Uterus (tissue), 3 donors: ENCODE measurements at regions not wholly inside any gene's neighbourhood (a gene's known extent, or its start where the extent isn't known, plus 50 kb on each side); places are given as distances from the start of the nearest gene placed in this dataset.

Experiments
- DNase-seq, 2 donors: peaks; one replicate each; pipeline ENCODE4 v3.0.0-alpha.2; 2019 to 2020
- H3K27ac ChIP-seq, 2 donors: fragments of 200-600 bp; sonication (generic); 1 replicate in 1 of 2; 2 replicates in 1 of 2; pipeline ENCODE4 v1.5.1; 2016 to 2018
- H3K27me3 ChIP-seq, 2 donors: fragments of 200-600 bp; sonication (generic); one replicate each; pipeline ENCODE4 v1.5.1; 2018 to 2019; ENCODE audit warnings: control low read depth in 1 of 2
- H3K36me3 ChIP-seq, 2 donors: fragments of 200-600 bp; sonication (generic); one replicate each; pipeline ENCODE4 v1.5.1; 2019; ENCODE audit warnings: control low read depth in 1 of 2
- H3K4me1 ChIP-seq, 2 donors: fragments of 200-600 bp; sonication (generic); one replicate each; pipeline ENCODE4 v1.5.1; 2018 to 2019; ENCODE audit warnings: control low read depth in 1 of 2
- H3K4me3 ChIP-seq, 2 donors: fragments of 200-600 bp; sonication (generic); 1 replicate in 1 of 2; 2 replicates in 1 of 2; pipeline ENCODE4 v1.5.1; 2018 to 2019; ENCODE audit warnings: mild to moderate bottlenecking in 1 of 2
- H3K9me3 ChIP-seq, 2 donors: fragments of 200-600 bp; sonication (generic); one replicate each; pipeline ENCODE4 v1.5.1; 2019; ENCODE audit warnings: control low read depth in 1 of 2
- CTCF ChIP-seq, 4 experiments: fragments of 200-600 bp in 2 of 4; fragments of 450-650 bp in 2 of 4; sonication (generic) in 2 of 4; IDR thresholded peaks; one replicate each; pipeline ENCODE4 v1.5.1; 2016 to 2019; ENCODE audit warnings: antibody characterized with exemption in 4 of 4, mild to moderate bottlenecking in 2 of 4, moderate library complexity in 1 of 4
- POLR2A ChIP-seq, 2 donors: fragments of 450-650 bp; IDR thresholded peaks; one replicate each; pipeline ENCODE4 v1.6.1; 2016; ENCODE audit warnings: antibody characterized with exemption in 2 of 2, mild to moderate bottlenecking in 1 of 2, moderate library complexity in 1 of 2
- intact Hi-C: fragments of 100-400 bp; cut with DNase I; formaldehyde crosslinking; loops from one replicate; pipeline ENCODE4 v1.15.1; 2023; ENCODE audit warnings: low total_unique reads
- donor health status: DM: yes; HTN: yes; CAD: no.

- H3K36me3 ChIP-seq: no peaks in the 10 kb centered on the region
- no peak overlapping the region for H3K4me3 ChIP-seq
- DNase-seq: no peak
- no peaks in the 10 kb centered on the region for H3K9me3 ChIP-seq
- H3K27ac ChIP-seq: no peak overlapping the region
- H3K4me1 ChIP-seq: no peaks in the 10 kb centered on the region
- intact Hi-C loops: no loop called here
- TF ChIP-seq POLR2A (IDR thresholded peaks at IDR 0.05) (no peak), CTCF (IDR thresholded peaks at IDR 0.05) (no peak)
- H3K27me3 ChIP-seq: no peaks in the 10 kb centered on the region
These were observed 243.9 kb downstream of the VAPA start for GRCh38 chr18:10157706-10158105.

GRCh38 chr18:10160251-10160650 is 246.4 kb downstream of the VAPA start:
- Histone ChIP-seq H3K4me3 (no peak overlapping the region), H3K9me3 (no peaks in the 10 kb centered on the region), H3K36me3 (no peaks in the 10 kb centered on the region), H3K27me3 (no peaks in the 10 kb centered on the region), H3K27ac (no peak overlapping the region), H3K4me1 (no peaks in the 10 kb centered on the region)
- DNase-seq: no peak
- intact Hi-C loops: no loop called here
- TF ChIP-seq POLR2A (IDR thresholded peaks at IDR 0.05) (no peak), CTCF (IDR thresholded peaks at IDR 0.05) (no peak)

GRCh38 chr18:10161315-10161714 is 247.5 kb downstream of the VAPA start:
- no peaks in the 10 kb centered on the region for H3K36me3 ChIP-seq
- intact Hi-C loops: no loop called here
- H3K27ac ChIP-seq: no peak overlapping the region

GRCh38 chr18:10162340-10162739 is 248.5 kb downstream of the VAPA start:
- intact Hi-C loops: no loop called here
- H3K4me1 ChIP-seq: no peaks in the 10 kb centered on the region
- DNase-seq: no peak
- TF ChIP-seq CTCF (IDR thresholded peaks at IDR 0.05) (no peak), POLR2A (IDR thresholded peaks at IDR 0.05) (no peak)
- H3K4me3 ChIP-seq: no peak overlapping the region
- no peaks in the 10 kb centered on the region for H3K36me3 ChIP-seq
- H3K27me3 ChIP-seq: no peaks in the 10 kb centered on the region
- H3K27ac ChIP-seq: no peak overlapping the region
- H3K9me3 ChIP-seq: no peaks in the 10 kb centered on the region

More at GRCh38 chr18:10161315-10161714, 247.5 kb downstream of the VAPA start:
- no peak for DNase-seq
- H3K4me1 ChIP-seq: no peaks in the 10 kb centered on the region
- H3K4me3 ChIP-seq: no peak overlapping the region
- no peaks in the 10 kb centered on the region for H3K27me3 ChIP-seq
- TF ChIP-seq CTCF (IDR thresholded peaks at IDR 0.05) (no peak), POLR2A (IDR thresholded peaks at IDR 0.05) (no peak)
- no peaks in the 10 kb centered on the region for H3K9me3 ChIP-seq

GRCh38 chr18:10164271-10165071 is 250.7 kb downstream of the VAPA start:
- intact Hi-C loops: no loop called here

More at GRCh38 chr18:10164271-10165071, 250.7 kb downstream of the VAPA start:
- no peaks in the 10 kb centered on the region for H3K27me3 ChIP-seq
- H3K36me3 ChIP-seq: no peaks in the 10 kb centered on the region
- H3K9me3 ChIP-seq: no peaks in the 10 kb centered on the region
- TF ChIP-seq POLR2A (IDR thresholded peaks at IDR 0.05) (no peak), CTCF (IDR thresholded peaks at IDR 0.05) (no peak)
- H3K4me3 ChIP-seq: no peak overlapping the region
- no peak overlapping the region for H3K27ac ChIP-seq
- no peak for DNase-seq
- no peaks in the 10 kb centered on the region for H3K4me1 ChIP-seq
